Non-pigmented ciliary epithelial cell (primary cell): ENCODE measurements at regions not wholly inside any gene's neighbourhood (a gene's known extent, or its start where the extent isn't known, plus 50 kb on each side); places are given as distances from the start of the nearest gene placed in this dataset.
A peak's percentile ranks its signal among the peaks of the same experiment; 100 is the strongest.

Source experiments
- DNase-seq: peaks from one replicate; pipeline ENCODE4 v3.0.0-alpha.2; 2010; ENCODE audit warnings: low read depth

- no peak for DNase-seq
Measured at GRCh38 chr18:47758000-47758399, 172.5 kb downstream of the SMAD2 start.

GRCh38 chr18:47756364-47757016 lies 174.0 kb downstream of the SMAD2 start:
- DNase-seq, result peak; percentile 5

GRCh38 chr18:47755102-47755456 lies 175.4 kb downstream of the SMAD2 start:
- no peak for DNase-seq

- no peak for DNase-seq
Measured at GRCh38 chr18:47754311-47755101, 176.0 kb downstream of the SMAD2 start.

- DNase-seq, result no peak
Measured at GRCh38 chr18:47752796-47753645, 177.4 kb downstream of the SMAD2 start.

GRCh38 chr18:47750889-47751423 lies 179.5 kb downstream of the SMAD2 start:
- DNase-seq, result no peak

GRCh38 chr18:47749600-47749973 lies 180.9 kb downstream of the SMAD2 start:
- no peak for DNase-seq

GRCh38 chr18:47748847-47749599 lies 181.4 kb downstream of the SMAD2 start:
- DNase-seq, result no peak

GRCh38 chr18:47748093-47748796 lies 182.2 kb downstream of the SMAD2 start:
- DNase-seq, result no peak

- no peak for DNase-seq
Measured at GRCh38 chr18:47747260-47747795, 183.1 kb downstream of the SMAD2 start.

GRCh38 chr18:47746615-47747014 lies 183.8 kb downstream of the SMAD2 start:
- no peak for DNase-seq

GRCh38 chr18:47745227-47745626 lies 185.2 kb downstream of the SMAD2 start:
- no peak for DNase-seq

- DNase-seq, result no peak
Measured at GRCh38 chr18:47737956-47738355, 192.5 kb downstream of the SMAD2 start.

- DNase-seq, result no peak
Measured at GRCh38 chr18:47737198-47737830, 193.1 kb downstream of the SMAD2 start.

- DNase-seq, result no peak
Measured at GRCh38 chr18:47736376-47737140, 193.9 kb downstream of the SMAD2 start.

GRCh38 chr18:47735041-47735702 lies 195.3 kb downstream of the SMAD2 start:
- DNase-seq, result no peak

- DNase-seq, result no peak
Measured at GRCh38 chr18:47731276-47731675, 199.2 kb downstream of the SMAD2 start.

GRCh38 chr18:47730795-47731194 lies 199.7 kb downstream of the SMAD2 start:
- peak; percentile 2 for DNase-seq

- DNase-seq, result no peak
Measured at GRCh38 chr18:47729356-47729755, 201.1 kb downstream of the SMAD2 start.
